ENCODE measurements at regions not wholly inside any gene's neighbourhood (a gene's known extent, or its start where the extent isn't known, plus 50 kb on each side); places are given as distances from the start of the nearest gene placed in this dataset.

GRCh38 chr10:130857631-130858295 lies 453.8 kb downstream of the TCERG1L start:
- Histone ChIP-seq H3K9me3 (ENCODE audit: insufficient read depth, low read length) (no peaks in the 10 kb centered on the region), H4K20me1 (ENCODE audit: insufficient read depth, low read length) (no peaks in the 10 kb centered on the region), H3K4me3 (ENCODE audit: low read length) (no peak overlapping the region), H3K27ac (ENCODE audit: low read length) (no peak overlapping the region), H2AFZ (ENCODE audit: low read depth, low read length) (no peak overlapping the region), H3K27me3 (ENCODE audit: low read depth, low read length) (no peaks in the 10 kb centered on the region), H3K4me1 (ENCODE audit: low read length) (no peaks in the 10 kb centered on the region), H3K9ac (ENCODE audit: low read length) (no peak overlapping the region), H3K36me3 (replicated peaks; ENCODE audit: low read depth, low read length) (no peaks in the 10 kb centered on the region), H3K79me2 (ENCODE audit: low read length) (no peaks in the 10 kb centered on the region), H3K4me2 (ENCODE audit: low read length) (no peak overlapping the region)
- TF ChIP-seq EZH2phosphoT487 (IDR thresholded peaks at IDR 0.05; ENCODE audit: low read depth) (no peak), CTCF (IDR thresholded peaks at IDR 0.05; ENCODE audit: low read depth, low read length) (no peak)

- no peak overlapping the region for H3K9ac ChIP-seq (ENCODE audit: low read length)
- no peaks in the 10 kb centered on the region for H3K9me3 ChIP-seq (ENCODE audit: insufficient read depth, low read length)
- H3K27ac ChIP-seq (ENCODE audit: low read length): no peak overlapping the region
- TF ChIP-seq CTCF (IDR thresholded peaks at IDR 0.05; ENCODE audit: low read depth, low read length): no peak
- no peaks in the 10 kb centered on the region for H4K20me1 ChIP-seq (ENCODE audit: insufficient read depth, low read length)
- H3K79me2 ChIP-seq (ENCODE audit: low read length): no peaks in the 10 kb centered on the region
- H3K36me3 ChIP-seq (replicated peaks; ENCODE audit: low read depth, low read length): no peaks in the 10 kb centered on the region
- H3K4me2 ChIP-seq (ENCODE audit: low read length): no peak overlapping the region
- no peaks in the 10 kb centered on the region for H3K27me3 ChIP-seq (ENCODE audit: low read depth, low read length)
- H3K4me3 ChIP-seq (ENCODE audit: low read length): no peak overlapping the region
- H2AFZ ChIP-seq (ENCODE audit: low read depth, low read length): no peak overlapping the region
- no peaks in the 10 kb centered on the region for H3K4me1 ChIP-seq (ENCODE audit: low read length)
These were observed 452.9 kb downstream of the TCERG1L start for GRCh38 chr10:130858626-130859025.

GRCh38 chr10:130859427-130859826 lies 452.1 kb downstream of the TCERG1L start:
- H4K20me1 ChIP-seq (ENCODE audit: insufficient read depth, low read length): no peaks in the 10 kb centered on the region
- H3K79me2 ChIP-seq (ENCODE audit: low read length): no peaks in the 10 kb centered on the region
- H3K27ac ChIP-seq (ENCODE audit: low read length): no peak overlapping the region
- no peak overlapping the region for H3K4me3 ChIP-seq (ENCODE audit: low read length)
- no peaks in the 10 kb centered on the region for H3K9me3 ChIP-seq (ENCODE audit: insufficient read depth, low read length)
- no peak overlapping the region for H3K9ac ChIP-seq (ENCODE audit: low read length)
- no peak overlapping the region for H3K4me2 ChIP-seq (ENCODE audit: low read length)
- H2AFZ ChIP-seq (ENCODE audit: low read depth, low read length): no peak overlapping the region
- no peak for TF ChIP-seq CTCF (IDR thresholded peaks at IDR 0.05; ENCODE audit: low read depth, low read length)
- no peak for TF ChIP-seq EZH2phosphoT487 (IDR thresholded peaks at IDR 0.05; ENCODE audit: low read depth)
- no peaks in the 10 kb centered on the region for H3K4me1 ChIP-seq (ENCODE audit: low read length)
- no peaks in the 10 kb centered on the region for H3K27me3 ChIP-seq (ENCODE audit: low read depth, low read length)
- H3K36me3 ChIP-seq (replicated peaks; ENCODE audit: low read depth, low read length): no peaks in the 10 kb centered on the region

- Histone ChIP-seq H3K36me3 (replicated peaks; ENCODE audit: low read depth, low read length) (no peaks in the 10 kb centered on the region), H3K9ac (ENCODE audit: low read length) (no peak overlapping the region), H4K20me1 (ENCODE audit: insufficient read depth, low read length) (no peaks in the 10 kb centered on the region), H2AFZ (ENCODE audit: low read depth, low read length) (no peak overlapping the region), H3K27ac (ENCODE audit: low read length) (no peak overlapping the region), H3K79me2 (ENCODE audit: low read length) (no peaks in the 10 kb centered on the region), H3K4me1 (ENCODE audit: low read length) (no peaks in the 10 kb centered on the region), H3K27me3 (ENCODE audit: low read depth, low read length) (no peaks in the 10 kb centered on the region), H3K4me3 (ENCODE audit: low read length) (no peak overlapping the region), H3K4me2 (ENCODE audit: low read length) (no peak overlapping the region), H3K9me3 (ENCODE audit: insufficient read depth, low read length) (no peaks in the 10 kb centered on the region)
- TF ChIP-seq EZH2phosphoT487 (IDR thresholded peaks at IDR 0.05; ENCODE audit: low read depth) (no peak), CTCF (IDR thresholded peaks at IDR 0.05; ENCODE audit: low read depth, low read length) (no peak)
These were observed 449.4 kb downstream of the TCERG1L start for GRCh38 chr10:130862122-130862521.

Measured in OCI-LY3 (cell line).